NCI-H1694 treated with DMSO at 0.1 percent for 48 hours (cell line): ENCODE measurements at regions not wholly inside any gene's neighbourhood (a gene's known extent, or its start where the extent isn't known, plus 50 kb on each side); places are given as distances from the start of the nearest gene placed in this dataset.

Experiments used
- DNase-seq: peaks from one replicate; lab custom pipeline; 2025; lab: John Stamatoyannopoulos, UW

DNA sequence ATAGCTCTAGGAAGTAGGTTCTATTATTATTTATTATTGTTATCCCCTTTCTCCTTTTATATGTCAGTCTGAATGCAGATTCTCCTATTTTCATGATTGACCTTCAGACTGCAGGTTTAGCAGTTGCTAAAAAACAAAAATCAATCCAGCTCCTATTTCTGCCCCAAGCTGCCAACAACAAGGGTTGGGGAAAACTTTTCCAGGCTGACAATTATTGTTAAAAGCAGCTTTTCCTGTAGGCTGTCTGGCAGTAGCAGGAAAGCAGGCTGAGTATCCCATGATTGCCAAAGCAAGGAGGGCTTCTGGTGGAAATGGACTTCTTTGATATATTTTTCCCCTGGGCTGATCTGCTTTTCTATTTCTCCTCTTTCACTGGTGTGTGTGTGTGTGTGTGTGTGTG, 78.0 kb upstream of the CTLA4 start:
- DNase-seq, result no peak

DNA sequence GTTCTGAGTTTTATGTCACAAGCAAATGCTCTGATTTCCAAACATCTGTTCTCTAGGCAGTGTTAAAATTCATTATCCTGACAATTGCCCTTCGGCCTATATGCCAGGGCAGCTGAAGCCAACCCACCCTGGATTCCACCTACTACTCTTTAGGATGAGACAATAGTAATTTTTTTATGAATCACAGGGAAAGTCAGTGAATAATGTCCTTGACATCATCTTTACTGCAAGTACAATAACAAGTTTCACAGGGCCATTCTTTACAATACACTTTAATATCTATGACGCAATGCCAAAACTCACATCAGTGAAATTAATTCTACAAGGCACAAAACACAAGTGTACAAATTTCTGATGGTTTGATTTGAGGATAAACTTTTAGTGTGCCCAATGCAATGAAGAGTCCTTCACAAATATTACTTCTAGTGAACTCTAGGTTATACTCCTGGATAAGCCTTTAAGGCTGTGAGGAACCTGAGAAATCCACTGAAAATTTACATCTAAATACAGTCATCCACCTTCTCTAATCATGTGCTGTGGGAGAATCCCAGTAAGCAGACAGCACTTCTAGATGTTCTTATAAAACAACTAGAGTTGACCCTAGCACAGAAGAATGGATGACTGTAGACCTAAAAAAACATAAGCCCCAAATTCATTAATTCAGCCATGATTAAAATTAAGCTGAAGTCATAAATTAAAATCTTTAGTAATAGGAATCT, 77.3 kb upstream of the CTLA4 start:
- no peak for DNase-seq

DNA sequence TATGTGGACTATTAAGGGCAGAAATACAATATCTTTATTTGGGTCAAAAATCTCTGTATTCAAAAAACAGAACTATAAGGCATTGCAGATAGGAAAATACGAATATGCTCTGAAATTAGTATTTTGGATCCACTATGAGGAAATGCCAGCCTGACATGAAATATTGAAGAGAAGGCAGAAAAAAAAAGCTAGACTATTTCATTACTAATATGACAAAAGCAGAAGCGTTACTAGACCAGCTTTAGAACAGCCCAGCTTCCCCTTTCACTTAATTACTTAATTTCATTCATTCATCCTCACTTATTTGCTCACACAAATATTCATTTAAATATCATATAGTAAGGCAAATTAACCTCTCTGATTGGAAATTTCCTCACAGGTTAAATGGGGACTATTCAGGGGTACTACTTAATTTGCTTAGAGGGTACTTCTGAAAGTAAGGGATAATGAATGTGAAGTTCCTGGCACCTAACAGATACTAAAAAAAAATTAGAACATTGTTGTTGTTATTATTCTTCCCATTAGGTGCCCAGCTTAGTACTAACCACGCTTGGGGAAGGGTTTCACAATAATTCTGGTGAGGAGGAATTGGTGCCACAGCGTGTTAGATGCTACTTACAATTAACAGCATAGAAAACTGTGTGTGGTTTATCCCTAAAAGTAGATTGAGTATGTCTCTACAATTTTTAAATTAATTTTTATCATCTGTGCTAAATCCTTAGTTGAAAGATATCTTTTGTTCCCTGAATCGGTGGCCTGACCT, 71.1 kb upstream of the CTLA4 start:
- DNase-seq, result no peak

DNA sequence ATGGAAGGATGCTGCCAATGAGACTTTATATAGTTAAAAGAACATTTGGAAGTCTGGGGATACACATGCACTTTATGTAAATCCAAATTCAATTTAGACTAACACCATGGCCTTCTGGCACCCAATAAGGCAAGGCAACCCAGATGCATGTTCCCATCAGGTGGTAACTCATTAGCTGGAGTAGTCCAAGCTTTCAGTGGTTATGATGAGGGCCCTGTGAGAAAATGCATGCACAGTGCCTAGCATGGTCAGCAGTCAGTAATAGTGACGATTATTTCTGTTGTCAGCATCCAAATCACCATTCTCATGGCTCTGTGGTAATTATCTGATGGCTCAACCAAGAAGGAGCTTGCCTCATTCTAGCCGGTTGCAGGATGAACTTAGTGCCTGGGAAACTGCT, 70.3 kb upstream of the CTLA4 start:
- no peak for DNase-seq

DNA sequence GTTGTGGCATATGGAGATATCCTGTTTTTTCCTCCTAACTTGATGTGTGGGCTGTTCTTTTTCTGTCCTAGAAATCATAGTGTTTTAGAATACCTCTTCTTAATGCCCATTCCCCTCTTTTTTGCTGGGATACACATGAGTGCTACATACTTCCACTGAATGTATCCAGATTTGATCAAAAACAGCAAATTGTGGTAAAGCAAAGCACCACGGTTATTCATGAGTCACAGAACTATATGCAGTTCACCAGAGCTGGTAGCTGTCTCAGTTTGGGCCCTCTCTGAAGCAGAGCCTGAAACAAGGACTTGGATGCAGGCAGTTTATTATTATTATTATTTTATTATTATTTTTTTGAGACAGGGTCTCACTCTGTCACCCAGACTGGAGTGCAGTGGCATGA, 69.9 kb upstream of the CTLA4 start:
- no peak for DNase-seq

DNA sequence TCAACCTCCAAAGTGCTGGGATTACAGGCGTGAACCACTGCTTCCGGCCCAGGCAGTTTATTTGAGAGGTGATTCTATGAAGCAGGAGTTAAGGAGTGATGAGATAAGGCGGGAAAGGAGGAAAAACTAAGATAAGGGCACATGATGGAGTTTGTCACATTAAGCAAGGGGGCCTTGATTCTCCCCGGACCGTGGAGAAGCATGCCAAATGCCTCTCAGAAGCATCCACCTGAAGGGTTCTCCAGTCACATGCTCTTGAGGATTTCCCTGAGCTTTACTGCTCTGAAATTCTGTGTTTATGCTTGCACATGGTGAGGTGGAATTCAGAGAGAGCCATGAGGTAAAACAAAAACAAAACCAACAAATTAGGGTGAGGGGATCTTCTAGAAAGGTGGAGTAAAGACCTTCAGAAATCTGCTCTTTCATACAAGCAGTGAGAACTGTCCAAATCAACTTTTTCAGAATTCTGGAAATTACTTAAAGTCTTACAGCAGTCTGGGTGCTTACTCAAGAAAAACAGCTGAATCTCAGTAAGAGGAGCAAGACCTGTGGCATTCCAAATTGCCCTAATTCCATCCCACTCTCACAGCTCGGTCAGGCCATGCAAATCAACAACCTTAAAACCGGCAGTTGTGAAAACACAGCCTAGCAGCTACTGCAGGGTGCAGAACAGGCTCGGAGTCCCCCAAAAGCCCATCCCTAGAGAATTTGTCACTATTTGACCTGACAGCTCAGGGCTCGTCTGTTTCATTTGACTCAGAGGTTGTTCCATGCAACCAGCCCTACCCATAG, 69.1 kb upstream of the CTLA4 start:
- no peak for DNase-seq

DNA sequence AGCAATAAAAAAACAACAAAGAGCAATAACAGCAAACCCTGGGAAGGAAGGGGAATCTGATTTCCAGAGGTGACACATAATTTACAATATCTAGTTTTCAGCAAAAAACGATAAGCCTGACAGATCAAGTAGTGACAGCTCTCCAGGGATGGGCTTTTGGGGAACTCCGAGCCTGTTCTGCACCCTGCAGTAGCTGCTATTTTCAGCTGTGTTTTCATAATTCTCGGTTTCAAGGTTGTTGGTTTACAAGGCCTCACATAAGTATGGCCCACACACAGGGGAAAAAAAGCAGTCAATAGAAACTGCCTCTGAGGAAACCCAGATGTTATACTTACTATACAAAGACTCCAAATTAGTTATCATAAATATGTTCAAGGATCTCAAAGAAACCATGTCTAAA, 67.7 kb upstream of the CTLA4 start:
- no peak for DNase-seq

DNA sequence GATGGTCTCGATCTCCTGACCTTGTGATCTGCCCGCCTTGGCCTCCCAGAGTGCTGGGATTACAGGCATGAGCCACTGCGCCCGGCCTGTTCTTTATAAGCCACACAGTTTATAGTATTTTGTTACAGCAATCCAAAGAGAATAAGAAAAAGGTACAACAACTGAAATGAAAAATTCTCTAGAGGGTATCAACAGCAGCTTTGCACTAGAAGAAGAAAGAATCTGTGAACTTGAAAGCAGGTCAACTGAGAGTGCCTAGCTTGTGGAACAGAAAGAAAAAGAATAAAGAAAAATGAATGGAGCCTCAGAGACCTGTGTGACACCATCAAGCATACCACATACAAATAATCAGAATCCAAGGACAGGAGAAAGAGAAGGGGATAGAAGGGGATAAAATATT, 66.8 kb upstream of the CTLA4 start:
- DNase-seq, result no peak

DNA sequence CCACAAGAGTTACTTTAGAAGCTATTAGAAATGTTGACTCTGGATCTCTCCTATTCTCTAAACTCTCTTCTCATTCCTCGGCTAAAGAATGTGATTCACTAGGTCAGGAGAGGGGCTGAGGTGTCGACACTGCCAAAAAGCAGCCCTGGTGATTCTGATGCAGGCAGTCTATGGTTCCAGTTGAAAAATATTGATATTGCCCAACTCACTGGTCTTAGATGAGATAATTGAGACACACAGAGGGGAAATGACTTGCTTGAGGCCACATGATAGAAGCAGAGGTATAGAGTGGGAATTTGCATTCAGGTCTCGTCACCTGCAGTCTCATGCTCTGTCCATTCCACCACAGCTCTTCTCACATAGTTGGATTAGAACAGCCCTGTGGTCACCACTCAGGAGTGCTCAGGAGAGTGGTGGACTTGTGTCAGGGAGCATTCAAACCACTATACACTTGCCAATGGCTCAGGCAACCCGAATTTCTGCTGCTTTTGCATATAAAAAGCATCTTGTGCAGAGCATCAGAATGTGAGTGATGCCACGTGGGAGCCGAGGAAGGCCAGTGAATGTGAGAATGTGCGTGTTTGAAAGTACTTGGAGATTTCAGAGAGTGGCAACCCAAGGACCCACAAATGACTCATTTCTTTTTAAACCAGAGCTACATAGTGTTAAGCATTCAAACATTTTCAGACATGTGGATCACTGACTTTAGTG, 65.1 kb upstream of the CTLA4 start:
- no peak for DNase-seq

DNA sequence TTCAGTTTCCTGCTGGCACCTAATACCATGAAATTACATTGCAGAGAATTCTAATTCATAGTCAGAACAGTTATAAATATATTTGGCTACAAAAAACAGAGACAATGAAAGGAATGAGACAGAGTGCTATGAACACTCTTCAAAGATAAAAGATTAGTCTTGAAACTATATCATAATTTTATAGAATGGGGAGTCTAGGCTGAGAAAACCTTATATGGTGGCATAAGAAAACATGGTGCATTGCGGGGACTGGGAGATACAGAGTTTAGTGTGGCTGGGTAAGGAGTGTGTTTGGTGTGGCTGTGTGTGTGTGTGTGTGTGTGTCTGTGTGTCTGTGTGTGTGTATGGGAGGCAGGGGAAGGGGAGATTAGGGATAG, 64.5 kb upstream of the CTLA4 start:
- no peak for DNase-seq

DNA sequence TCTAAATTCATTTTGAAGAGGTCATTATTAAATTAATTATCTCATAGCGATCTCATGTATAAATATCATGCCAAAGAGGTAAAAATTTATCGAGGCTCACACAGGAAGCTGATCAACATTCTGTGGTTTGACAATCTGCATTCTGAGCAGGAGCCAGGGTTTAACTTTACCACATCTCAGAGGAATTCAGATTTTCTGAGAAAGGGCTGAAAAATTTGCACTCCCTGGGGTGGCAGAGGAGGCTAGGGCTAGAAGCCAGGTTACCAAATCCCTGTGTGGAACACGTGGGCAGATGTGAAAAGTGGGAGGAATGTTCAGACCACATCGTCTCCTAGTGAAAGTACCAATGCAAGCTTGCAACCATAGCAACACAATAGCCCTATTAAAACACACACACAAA, 63.5 kb upstream of the CTLA4 start:
- DNase-seq, result no peak

DNA sequence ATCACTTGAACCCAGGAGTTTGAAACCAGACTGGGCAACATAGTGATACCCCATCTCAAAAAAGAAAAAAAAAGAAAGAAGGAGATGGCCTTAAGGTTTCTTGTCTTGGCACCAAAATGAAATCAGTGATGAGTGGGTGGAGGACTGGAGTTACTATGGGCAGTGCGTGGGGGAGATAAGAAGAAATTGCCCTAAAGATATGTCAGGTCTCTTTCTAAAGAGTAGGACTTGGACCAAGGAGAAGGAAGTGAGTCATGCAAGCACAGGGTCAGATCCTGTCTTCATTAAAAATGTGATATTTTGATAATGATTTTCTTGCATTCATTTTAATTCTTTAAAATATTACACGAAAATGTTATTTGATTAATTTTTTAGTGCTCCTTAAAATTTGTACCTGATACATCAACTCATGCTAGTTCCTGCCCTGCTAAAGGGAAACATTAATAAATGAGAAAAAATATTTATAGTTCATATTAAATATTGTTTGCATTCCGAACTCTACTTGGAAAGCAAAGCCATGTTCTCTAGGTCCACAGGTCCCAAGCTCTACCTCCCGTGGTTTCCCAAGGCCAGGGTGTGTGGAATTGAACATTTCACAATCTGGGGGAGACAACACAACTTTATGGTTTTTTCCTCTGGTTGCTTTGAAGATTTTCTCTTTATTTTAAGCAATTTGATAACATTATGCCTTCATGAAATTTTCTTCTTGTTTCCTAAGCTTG, 62.6 kb upstream of the CTLA4 start:
- DNase-seq, result no peak

DNA sequence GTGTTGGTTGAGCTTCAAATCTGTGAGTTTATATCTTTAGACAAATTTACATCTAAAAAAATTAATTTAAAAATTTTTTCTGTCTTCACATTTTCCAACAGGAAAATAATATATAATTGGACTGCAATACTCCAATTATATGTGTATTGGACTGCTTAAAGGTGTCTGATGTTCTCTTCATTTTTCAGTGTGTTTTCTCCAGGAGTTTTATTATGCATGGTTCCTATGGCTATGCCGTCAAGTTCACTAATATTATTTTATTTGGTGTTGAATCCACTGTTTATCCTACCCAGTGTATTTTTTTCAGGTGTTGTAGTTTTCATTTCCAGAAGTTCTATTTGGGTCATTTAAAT, 62.1 kb upstream of the CTLA4 start:
- no peak for DNase-seq

DNA sequence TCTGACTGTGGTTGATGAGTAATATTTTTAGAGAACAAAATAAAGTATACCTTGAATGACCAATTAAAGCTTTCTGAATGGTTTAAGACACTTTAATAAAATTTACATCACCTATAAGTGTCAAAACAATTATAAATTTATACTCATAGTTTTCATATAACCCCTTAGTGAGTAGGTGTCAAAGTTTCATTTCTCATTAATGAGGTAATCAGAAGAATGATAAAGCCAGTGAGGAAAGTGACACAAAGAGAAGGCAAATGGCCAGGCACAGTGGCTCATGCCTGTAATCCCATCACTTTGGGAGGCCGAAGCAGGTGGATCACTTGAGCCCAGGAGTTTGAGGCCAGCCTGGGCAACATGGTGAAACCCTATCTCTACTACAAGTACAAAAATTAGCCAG, 60.8 kb upstream of the CTLA4 start:
- no peak for DNase-seq

DNA sequence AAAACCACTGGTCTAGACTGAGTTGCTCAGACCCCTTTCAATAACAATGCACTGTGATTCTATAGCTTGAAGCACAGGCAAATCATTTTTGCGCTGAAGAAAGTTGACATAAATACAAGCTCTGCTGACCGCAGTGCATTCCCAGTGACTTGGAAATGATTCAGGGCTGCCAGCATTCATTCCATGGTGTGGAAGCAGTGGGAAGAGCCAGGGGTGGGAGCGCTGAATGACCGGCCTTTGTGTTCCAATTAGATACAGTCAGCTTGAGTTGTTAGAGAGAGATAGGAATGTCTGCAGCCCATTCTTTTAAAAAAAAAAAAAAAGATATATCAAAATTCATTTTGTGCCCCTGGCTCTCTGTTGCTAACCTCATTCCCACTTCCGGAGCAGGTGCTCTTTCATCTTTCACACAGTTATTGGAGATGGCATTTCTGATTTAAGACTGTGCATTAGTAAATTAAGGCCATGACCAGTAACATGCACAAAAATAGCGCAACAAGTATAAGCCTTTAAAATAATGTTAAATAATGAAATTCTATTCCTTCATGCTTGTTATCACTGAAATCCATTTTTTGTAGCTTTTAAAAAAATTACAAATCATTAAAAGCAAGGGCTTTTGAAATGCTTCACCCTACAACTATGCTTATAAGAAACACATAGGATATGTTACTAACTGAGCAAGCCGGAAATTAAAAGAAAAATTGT, 59.4 kb upstream of the CTLA4 start:
- DNase-seq, result no peak

DNA sequence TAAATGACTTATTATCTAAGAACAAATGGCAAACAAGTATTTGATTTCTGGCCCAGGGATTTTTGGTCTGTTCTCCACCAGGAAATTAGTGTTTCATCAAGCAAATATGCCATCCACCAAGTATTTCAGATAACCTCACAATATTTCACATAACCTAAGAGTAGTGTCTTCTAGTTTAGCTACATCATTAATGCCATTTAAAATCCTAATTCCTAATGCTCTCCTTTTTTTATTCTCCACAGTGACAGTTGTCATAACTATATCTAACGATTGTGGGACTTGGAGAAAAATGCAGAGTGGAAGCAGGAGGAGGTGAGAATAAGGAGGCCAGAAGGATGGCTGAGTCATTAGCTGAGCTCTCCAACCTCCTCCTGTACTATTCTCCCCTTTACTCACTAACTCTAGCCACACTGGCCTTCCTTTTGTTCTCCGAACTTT, 58.5 kb upstream of the CTLA4 start:
- DNase-seq, result no peak

DNA sequence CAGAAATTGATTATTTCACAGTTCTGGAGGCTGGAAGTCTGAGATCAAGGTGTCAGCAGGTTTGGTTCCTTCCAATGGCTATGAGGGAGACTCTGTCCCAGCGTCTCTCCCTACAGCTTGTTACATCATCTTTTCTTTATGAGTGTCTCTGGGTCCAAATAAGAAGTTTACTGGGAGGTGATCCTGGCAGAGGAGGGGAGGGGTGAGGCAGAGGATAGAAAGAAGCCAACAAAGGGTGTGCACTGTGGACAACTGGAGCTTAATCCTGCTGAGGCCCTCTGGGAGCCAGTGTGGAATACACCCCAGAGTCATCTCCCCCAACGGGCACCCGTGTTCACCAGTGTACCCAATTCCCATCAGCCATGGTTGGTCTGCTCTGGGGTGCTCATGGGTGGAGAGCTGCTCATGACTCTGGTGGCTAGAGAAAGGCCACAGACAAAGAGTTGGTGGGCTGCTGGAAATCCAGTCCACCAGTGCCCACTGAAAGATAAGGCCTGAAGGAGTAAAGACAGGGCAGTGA, 57.5 kb upstream of the CTLA4 start:
- no peak for DNase-seq

DNA sequence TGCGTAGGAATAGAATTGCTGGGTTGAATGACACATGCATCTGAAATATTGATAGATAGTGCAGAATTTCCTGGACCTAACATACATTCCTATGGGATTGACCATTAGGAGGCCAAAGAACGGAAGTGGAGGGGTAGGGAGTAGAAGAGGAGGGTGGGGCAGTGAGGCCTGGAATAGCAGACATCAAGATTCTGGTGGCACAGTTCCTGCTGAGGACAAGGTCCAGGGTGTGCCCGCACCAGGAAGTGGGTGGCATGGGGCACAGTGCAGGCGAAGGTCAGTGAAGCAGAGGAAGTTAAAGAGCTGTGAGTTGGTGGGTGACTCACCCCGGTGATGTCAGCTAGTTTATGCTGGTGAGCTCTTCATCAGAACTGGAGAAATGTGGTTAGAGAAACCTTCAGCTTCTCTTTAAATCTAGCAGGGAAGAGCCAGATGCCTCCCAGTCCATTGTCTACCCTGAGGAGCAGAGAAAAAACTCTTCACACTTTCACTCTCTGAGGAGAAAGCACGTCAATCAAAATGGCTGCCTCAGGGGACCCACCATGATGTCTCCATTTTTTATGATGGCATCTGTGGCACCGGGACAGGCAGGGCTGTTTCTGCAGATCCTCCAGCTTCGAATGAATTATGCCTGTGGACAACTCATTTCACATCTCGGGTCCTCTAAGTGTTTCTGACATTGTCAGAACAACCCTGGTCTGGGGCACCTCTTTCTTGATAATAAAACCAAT, 55.9 kb upstream of the CTLA4 start:
- no peak for DNase-seq

DNA sequence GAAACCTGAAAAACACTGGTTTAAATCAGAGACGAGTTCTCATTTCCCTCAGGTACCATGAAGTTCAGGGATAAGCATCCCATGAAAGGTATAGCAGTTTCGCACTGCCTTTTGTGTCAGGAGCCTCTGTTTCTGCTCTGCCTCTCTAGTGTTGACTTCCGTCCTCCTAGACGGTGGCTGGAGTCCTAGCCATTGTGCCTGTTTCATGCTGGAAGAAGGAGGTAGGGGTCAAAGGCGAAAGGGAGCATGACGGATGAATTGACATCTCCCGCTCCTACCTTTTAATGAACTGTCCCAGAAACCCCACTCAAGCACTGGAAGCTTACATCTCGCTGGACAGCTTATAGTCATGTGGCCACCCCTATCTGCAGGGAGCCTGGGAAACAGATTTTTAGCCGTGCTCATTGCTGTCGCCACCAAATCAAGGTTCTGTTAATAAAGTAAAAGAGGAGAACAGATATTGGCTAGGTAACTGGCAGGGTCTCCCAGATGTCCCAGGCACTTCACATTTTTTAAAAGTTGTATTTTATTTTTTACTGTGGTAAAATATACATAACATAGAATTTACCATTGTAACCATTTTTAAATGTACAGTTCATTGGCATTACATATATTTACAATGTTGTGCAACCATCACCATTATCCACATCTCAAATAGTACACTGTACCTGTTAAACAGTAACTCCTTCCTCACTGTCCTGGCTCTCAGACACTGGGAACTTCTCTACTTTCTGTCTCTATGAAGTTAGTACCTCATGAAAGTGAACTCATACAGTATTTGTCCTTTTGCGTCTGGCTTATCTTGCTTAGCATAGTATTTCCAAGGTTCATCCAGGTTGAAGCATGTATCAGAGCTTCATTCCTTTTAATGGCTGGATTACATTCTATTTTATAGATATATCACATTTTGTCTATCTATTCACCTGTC, 55.0 kb upstream of the CTLA4 start:
- no peak for DNase-seq
